ENCODE measurements at regions not wholly inside any gene's neighbourhood (a gene's known extent, or its start where the extent isn't known, plus 50 kb on each side); places are given as distances from the start of the nearest gene placed in this dataset.

- TF ChIP-seq, protein P1, sequence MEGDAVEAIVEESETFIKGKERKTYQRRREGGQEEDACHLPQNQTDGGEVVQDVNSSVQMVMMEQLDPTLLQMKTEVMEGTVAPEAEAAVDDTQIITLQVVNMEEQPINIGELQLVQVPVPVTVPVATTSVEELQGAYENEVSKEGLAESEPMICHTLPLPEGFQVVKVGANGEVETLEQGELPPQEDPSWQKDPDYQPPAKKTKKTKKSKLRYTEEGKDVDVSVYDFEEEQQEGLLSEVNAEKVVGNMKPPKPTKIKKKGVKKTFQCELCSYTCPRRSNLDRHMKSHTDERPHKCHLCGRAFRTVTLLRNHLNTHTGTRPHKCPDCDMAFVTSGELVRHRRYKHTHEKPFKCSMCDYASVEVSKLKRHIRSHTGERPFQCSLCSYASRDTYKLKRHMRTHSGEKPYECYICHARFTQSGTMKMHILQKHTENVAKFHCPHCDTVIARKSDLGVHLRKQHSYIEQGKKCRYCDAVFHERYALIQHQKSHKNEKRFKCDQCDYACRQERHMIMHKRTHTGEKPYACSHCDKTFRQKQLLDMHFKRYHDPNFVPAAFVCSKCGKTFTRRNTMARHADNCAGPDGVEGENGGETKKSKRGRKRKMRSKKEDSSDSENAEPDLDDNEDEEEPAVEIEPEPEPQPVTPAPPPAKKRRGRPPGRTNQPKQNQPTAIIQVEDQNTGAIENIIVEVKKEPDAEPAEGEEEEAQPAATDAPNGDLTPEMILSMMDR (IDR thresholded peaks at IDR 0.05; ENCODE audit: borderline replicate concordance, control extremely low read depth, extremely low read depth, insufficient read depth, missing control alignments): no peak
- DNase-seq (ENCODE audit: low spot score): no peak
- in situ Hi-C loops (cut with MboI; ENCODE audit: low sequenced_read_pairs, unreplicated experiment): no loop called here
These were observed 407.9 kb upstream of the PKN2 start for GRCh38 chr1:88276163-88276562.

DNA sequence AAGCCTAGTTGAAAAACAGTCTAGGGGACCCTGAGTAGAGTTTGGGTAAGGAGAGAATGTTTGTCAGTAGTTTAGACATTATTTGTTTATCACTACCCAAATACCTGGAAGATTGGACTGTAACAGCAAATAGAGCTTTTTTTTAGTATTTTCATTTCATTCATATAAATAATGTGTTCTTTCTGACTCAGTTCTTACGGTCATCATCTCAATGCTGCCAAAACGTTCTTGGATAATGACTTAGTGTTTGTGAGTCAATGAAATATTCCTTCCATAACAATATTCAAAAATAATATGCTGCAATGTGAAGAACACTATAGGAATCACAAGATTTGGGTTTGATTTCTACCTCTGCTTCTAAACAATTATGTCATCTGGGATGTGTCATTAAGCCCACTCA, 400.0 kb upstream of the PKN2 start:
- in situ Hi-C loops (cut with MboI; ENCODE audit: low sequenced_read_pairs, unreplicated experiment): no loop called here
- TF ChIP-seq, protein P1 (IDR thresholded peaks at IDR 0.05; ENCODE audit: borderline replicate concordance, control extremely low read depth, extremely low read depth, insufficient read depth, missing control alignments): no peak
- no peak for DNase-seq (ENCODE audit: low spot score)

- in situ Hi-C loops (cut with MboI; ENCODE audit: low sequenced_read_pairs, unreplicated experiment): no loop called here
- DNase-seq (ENCODE audit: low spot score): no peak
- TF ChIP-seq, protein P1 (IDR thresholded peaks at IDR 0.05; ENCODE audit: borderline replicate concordance, control extremely low read depth, extremely low read depth, insufficient read depth, missing control alignments): no peak
These were observed 399.3 kb upstream of the PKN2 start for GRCh38 chr1:88284666-88285366.

GRCh38 chr1:88286716-88287115, 397.4 kb upstream of the PKN2 start:
- in situ Hi-C loops (cut with MboI; ENCODE audit: low sequenced_read_pairs, unreplicated experiment): no loop called here
- no peak for DNase-seq (ENCODE audit: low spot score)
- TF ChIP-seq, protein P1 (IDR thresholded peaks at IDR 0.05; ENCODE audit: borderline replicate concordance, control extremely low read depth, extremely low read depth, insufficient read depth, missing control alignments): no peak

DNA sequence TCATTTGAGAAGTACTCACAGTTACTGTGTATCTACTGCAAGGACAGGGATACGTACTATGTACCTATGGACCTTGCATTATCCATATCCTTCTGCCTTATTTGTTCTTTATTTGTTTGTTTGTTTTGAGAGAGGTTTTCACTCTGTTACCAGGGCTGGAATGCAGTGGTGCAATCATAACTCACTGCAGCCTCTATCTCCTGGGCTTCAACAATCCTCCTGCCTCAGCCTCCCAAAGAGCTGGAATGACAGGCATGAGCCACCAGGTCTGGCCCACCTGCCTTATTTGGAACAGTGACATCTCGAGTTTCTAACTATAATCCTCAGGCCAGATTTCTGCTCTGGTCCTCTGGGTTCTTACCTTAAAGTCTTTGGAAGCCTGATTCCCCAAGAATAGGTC, 395.5 kb upstream of the PKN2 start:
- in situ Hi-C loops (cut with MboI; ENCODE audit: low sequenced_read_pairs, unreplicated experiment): no loop called here
- no peak for DNase-seq (ENCODE audit: low spot score)
- TF ChIP-seq, protein P1 (IDR thresholded peaks at IDR 0.05; ENCODE audit: borderline replicate concordance, control extremely low read depth, extremely low read depth, insufficient read depth, missing control alignments): no peak

DNA sequence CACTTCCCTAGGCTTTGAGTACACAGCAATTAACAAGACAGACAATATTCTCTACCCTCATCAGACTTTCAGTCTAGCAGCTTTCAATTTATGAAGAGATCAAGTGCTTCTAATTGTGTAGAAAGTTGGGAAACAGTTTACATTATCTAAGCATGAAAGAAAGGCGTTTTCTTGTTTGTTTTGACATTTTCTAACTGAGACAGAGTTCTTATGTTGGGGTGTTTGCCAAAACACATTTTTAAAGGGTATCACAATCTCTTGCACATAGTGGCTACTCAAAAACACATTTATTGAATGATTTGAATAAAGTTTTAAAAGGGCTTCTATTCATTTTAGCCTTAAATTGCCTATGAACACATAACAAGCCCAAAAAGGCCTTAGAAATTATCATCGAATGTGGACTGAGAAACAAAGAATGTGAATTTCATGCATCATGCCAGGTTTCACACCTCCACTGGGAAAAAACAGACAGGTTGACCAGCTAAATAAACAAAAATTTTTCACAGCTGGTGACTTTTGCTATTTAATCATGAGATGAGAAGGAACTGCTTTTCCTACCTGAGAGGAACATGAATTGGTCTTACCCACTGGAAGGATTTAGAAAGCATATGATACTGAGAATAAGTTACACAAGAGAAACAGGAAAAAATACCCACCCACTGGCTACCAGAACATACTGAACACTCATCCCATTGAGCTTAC, 394.5 kb upstream of the PKN2 start:
- no peak for DNase-seq (ENCODE audit: low spot score)
- in situ Hi-C loops (cut with MboI; ENCODE audit: low sequenced_read_pairs, unreplicated experiment): no loop called here
- TF ChIP-seq, protein P1 (IDR thresholded peaks at IDR 0.05; ENCODE audit: borderline replicate concordance, control extremely low read depth, extremely low read depth, insufficient read depth, missing control alignments): no peak
